GM20000 (cell line): ENCODE measurements at regions not wholly inside any gene's neighbourhood (a gene's known extent, or its start where the extent isn't known, plus 50 kb on each side); places are given as distances from the start of the nearest gene placed in this dataset.
"Not testable (repeated sequence)": the region's sequence is repeated elsewhere in the genome, so short reads cannot be mapped to it uniquely, and the experiment has no call there.

ENCODE experiments used
- DNase-seq: peaks from one replicate; pipeline ENCODE4 v3.0.0; 2012; ENCODE audit warnings: low spot score
- CTCF ChIP-seq: IDR thresholded peaks from 2 replicates; pipeline ENCODE4 v1.5.1; 2012; ENCODE audit warnings: mild to moderate bottlenecking, control low read depth; ENCODE audit errors: extremely low read depth, missing control alignments

- no peak for TF ChIP-seq CTCF
- DNase-seq = no peak
Measured at GRCh38 chr7:149564340-149565095, 66.9 kb upstream of the ZNF746 start.

GRCh38 chr7:149562602-149563001 is 65.0 kb upstream of the ZNF746 start:
- DNase-seq = no peak
- TF ChIP-seq CTCF = no peak

DNA sequence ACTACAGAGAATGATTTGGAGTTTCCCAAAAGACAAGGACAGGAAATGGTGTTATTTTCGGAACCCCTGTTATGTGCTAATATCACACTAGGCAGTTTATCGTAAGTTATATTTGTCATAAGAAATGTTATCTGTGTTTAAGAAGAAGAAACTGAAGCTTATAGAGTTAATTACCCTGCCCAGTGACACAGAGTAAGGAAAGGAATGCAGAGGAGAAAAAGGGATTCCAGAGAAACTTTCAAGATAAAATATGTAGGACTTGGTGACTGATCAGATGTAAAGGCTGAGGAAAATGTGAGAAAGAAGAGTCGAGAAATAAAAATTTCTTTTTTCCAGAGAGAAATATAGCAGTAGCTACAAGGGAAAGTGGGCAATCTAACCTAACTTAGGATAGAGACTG is 63.5 kb upstream of the ZNF746 start:
- no peak for DNase-seq
- no peak for TF ChIP-seq CTCF

DNA sequence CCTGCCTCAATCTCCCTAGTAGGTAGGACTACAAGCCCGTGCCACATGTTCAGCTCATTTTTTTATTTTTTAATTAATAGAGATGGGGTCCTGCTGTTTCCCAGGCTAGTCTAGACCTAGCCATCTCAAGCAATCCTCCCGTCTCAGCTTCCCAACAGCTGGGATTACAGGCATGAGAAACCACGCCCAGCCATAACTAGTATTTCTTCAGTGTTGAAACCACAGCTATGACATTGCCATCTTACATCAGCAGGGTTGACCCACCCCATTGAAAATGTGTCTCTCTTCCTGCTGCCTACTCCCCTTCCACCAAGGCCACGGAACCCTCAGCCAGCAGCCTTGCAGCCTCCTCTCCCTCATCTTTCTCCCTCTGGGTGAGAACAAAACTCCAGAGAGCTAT is 62.1 kb upstream of the ZNF746 start:
- TF ChIP-seq CTCF = no peak
- DNase-seq = no peak

GRCh38 chr7:149558149-149558861 is 60.7 kb upstream of the ZNF746 start:
- no peak for DNase-seq

DNA sequence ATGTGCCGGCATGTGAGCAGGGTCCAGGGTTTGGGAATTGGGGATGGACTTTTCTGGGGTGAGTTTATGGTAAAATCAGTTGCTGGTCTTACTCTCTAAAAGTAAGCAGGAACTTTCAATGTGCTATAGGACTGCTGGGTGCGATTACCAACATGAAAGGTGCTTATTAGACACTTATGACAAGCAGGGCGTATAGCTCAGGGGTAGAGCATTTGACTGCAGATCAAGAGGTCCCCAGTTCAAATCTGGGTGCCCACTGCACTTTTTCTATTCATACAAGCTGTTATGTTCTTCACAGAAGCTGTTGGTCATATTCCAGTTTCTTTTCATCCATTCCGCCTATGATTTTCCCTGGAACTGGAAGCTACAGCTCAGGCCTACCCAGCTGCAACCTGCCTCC is 58.9 kb upstream of the ZNF746 start:
- DNase-seq = not testable (repeated sequence)

More at GRCh38 chr7:149558149-149558861, 60.7 kb upstream of the ZNF746 start:
- TF ChIP-seq CTCF = no peak

GRCh38 chr7:149554821-149555220 is 57.2 kb upstream of the ZNF746 start:
- DNase-seq = not testable (repeated sequence)

DNA sequence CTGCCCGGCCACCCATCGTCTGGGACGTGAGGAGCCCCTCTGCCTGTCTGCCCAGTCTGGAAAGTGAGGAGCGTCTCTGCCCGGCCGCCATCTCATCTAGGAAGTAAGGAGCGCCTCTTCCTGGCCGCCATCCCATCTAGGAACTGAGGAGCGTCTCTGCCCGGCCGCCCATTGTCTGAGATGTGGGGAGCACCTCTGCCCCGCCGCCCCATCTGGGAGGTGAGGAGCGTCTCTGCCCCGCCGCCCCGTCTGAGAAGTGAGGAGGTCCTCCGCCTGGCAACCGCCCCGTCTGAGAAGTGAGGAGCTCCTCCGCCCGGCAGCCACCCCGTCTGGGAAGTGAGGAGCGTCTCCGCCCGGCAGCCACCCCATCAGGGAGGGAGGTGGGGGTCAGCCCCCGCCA is 56.4 kb upstream of the ZNF746 start:
- not testable (repeated sequence) for DNase-seq

DNA sequence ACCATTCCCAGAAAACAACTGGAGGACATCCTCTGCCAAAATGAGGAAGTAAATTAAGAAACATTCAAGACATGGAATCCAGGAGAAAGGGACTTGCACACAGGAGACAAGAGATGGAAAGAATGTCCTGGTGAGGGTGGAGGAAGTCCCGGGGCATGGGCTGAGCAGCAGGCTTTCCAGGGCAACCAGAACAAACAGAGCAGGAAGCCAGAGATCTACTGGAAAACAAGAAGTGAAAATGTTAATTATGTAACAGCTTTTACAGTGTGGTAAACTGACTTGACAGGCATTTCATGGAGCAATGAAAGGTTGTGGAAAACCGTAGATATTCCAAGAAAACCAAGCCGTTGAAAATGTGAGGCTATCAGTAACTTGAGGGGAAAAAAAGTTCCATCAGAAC is 55.2 kb upstream of the ZNF746 start:
- DNase-seq = no peak
- no peak for TF ChIP-seq CTCF
